ENCODE measurements at regions not wholly inside any gene's neighbourhood (a gene's known extent, or its start where the extent isn't known, plus 50 kb on each side); places are given as distances from the start of the nearest gene placed in this dataset.

DNA sequence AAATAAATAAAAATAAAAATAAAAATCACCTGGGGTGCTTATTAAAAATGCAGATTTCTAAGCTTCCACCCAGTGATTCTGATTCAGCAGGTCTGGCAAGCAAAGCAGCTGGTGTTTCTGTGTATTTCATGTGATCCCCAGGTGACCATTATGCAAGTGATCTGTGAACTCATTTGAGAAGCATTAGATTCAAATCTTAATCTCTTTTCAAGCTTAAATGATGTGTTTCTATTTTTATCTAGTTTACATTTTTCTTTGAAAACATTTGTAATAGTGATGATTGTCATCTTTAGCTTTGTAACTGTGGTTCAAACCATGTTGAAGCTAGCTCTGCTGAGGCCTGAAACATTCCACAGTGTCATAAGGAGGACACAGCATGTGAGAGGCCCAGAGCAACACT lies 804.8 kb upstream of the ZNF608 start:
- H4K20me1 ChIP-seq (ENCODE audit: control insufficient read depth, insufficient read depth), result no peaks in the 10 kb centered on the region
- H3K79me2 ChIP-seq (ENCODE audit: control insufficient read depth, insufficient read depth, low read length), result no peaks in the 10 kb centered on the region
- in situ Hi-C loops (cut with MboI) (no loop called here), intact Hi-C loops (cut with micrococcal nuclease; ENCODE audit: unreplicated experiment) (no loop called here)
- no peak overlapping the region for H2AFZ ChIP-seq (ENCODE audit: control insufficient read depth, low read depth, low read length)
- H3K36me3 ChIP-seq (ENCODE audit: control insufficient read depth in 2 of 2, insufficient read depth in 2 of 2, low read length in 1 of 2), result no peaks in the 10 kb centered on the region
- no peak overlapping the region for H3K4me2 ChIP-seq (ENCODE audit: control insufficient read depth, insufficient read depth)
- no peaks in the 10 kb centered on the region for H3K4me1 ChIP-seq (ENCODE audit: control insufficient read depth, insufficient read depth, low read length)
- ATAC-seq (no peak), FAIRE-seq (no peak), DNase-seq (ENCODE audit: low read depth, low spot score) (no peak)
- ChIA-PET SMC1A (ENCODE audit: uncharacterized antibody, unreplicated experiment) (interaction anchor here (0.7 kb wide), 1 partner anchor 20 kb away, joined by 4 read pairs; no protein-coding TSS in a partner anchor), RAD21 (ENCODE audit: unreplicated experiment) (no interaction called here), POLR2A (no interaction called here), CTCF (no interaction called here)
- H3K9ac ChIP-seq (ENCODE audit: control insufficient read depth, insufficient read depth, low read length), result no peak overlapping the region
- no peaks in the 10 kb centered on the region for H3K27me3 ChIP-seq (replicated peaks in 1 of 2; ENCODE audit: control insufficient read depth in 2 of 2, insufficient read depth in 2 of 2, low read length in 1 of 2)
- no peak overlapping the region for H3K4me3 ChIP-seq
- no peaks in the 10 kb centered on the region for H3K9me3 ChIP-seq (replicated peaks; ENCODE audit: control insufficient read depth, insufficient read depth, low read length)
- H3K27ac ChIP-seq (ENCODE audit: control insufficient read depth, insufficient read depth), result no peak overlapping the region
- no TSS peak for BruUV-seq (replicated peaks)
- TF ChIP-seq BMI1 (IDR thresholded peaks at IDR 0.05; ENCODE audit: borderline replicate concordance) (no peak), ATF7 (IDR thresholded peaks at IDR 0.05; ENCODE audit: low read depth) (no peak), MEF2B (IDR thresholded peaks at IDR 0.05; ENCODE audit: partially characterized antibody, poor library complexity, severe bottlenecking) (no peak), ASH2L (IDR thresholded peaks at IDR 0.05; ENCODE audit: borderline replicate concordance, low read depth) (no peak), TCF3 (IDR thresholded peaks at IDR 0.05; ENCODE audit: borderline replicate concordance, insufficient read depth, low read depth, low read length) (no peak), SMAD5 (IDR thresholded peaks at IDR 0.05; ENCODE audit: low read depth) (no peak), JUND (IDR thresholded peaks at IDR 0.05; ENCODE audit: low read depth, low read length) (no peak), STAT3 (IDR thresholded peaks at IDR 0.05; ENCODE audit: low read depth, low read length) (no peak), YBX1 (IDR thresholded peaks at IDR 0.05) (no peak), BACH1 (IDR thresholded peaks at IDR 0.05; ENCODE audit: borderline replicate concordance) (no peak), RCOR1 (conservative IDR thresholded peaks at IDR 0.05; ENCODE audit: low read depth, low read length) (no peak)
- TF ChIP-seq, protein P1, sequence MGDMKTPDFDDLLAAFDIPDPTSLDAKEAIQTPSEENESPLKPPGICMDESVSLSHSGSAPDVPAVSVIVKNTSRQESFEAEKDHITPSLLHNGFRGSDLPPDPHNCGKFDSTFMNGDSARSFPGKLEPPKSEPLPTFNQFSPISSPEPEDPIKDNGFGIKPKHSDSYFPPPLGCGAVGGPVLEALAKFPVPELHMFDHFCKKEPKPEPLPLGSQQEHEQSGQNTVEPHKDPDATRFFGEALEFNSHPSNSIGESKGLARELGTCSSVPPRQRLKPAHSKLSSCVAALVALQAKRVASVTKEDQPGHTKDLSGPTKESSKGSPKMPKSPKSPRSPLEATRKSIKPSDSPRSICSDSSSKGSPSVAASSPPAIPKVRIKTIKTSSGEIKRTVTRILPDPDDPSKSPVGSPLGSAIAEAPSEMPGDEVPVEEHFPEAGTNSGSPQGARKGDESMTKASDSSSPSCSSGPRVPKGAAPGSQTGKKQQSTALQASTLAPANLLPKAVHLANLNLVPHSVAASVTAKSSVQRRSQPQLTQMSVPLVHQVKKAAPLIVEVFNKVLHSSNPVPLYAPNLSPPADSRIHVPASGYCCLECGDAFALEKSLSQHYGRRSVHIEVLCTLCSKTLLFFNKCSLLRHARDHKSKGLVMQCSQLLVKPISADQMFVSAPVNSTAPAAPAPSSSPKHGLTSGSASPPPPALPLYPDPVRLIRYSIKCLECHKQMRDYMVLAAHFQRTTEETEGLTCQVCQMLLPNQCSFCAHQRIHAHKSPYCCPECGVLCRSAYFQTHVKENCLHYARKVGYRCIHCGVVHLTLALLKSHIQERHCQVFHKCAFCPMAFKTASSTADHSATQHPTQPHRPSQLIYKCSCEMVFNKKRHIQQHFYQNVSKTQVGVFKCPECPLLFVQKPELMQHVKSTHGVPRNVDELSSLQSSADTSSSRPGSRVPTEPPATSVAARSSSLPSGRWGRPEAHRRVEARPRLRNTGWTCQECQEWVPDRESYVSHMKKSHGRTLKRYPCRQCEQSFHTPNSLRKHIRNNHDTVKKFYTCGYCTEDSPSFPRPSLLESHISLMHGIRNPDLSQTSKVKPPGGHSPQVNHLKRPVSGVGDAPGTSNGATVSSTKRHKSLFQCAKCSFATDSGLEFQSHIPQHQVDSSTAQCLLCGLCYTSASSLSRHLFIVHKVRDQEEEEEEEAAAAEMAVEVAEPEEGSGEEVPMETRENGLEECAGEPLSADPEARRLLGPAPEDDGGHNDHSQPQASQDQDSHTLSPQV (IDR thresholded peaks at IDR 0.05), result no peak
- TF ChIP-seq, protein P2, sequence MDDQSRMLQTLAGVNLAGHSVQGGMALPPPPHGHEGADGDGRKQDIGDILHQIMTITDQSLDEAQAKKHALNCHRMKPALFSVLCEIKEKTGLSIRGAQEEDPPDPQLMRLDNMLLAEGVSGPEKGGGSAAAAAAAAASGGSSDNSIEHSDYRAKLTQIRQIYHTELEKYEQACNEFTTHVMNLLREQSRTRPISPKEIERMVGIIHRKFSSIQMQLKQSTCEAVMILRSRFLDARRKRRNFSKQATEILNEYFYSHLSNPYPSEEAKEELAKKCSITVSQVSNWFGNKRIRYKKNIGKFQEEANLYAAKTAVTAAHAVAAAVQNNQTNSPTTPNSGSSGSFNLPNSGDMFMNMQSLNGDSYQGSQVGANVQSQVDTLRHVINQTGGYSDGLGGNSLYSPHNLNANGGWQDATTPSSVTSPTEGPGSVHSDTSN (IDR thresholded peaks at IDR 0.05; ENCODE audit: insufficient replicate concordance, low read depth, low read length), result no peak
- TF ChIP-seq, protein P3, sequence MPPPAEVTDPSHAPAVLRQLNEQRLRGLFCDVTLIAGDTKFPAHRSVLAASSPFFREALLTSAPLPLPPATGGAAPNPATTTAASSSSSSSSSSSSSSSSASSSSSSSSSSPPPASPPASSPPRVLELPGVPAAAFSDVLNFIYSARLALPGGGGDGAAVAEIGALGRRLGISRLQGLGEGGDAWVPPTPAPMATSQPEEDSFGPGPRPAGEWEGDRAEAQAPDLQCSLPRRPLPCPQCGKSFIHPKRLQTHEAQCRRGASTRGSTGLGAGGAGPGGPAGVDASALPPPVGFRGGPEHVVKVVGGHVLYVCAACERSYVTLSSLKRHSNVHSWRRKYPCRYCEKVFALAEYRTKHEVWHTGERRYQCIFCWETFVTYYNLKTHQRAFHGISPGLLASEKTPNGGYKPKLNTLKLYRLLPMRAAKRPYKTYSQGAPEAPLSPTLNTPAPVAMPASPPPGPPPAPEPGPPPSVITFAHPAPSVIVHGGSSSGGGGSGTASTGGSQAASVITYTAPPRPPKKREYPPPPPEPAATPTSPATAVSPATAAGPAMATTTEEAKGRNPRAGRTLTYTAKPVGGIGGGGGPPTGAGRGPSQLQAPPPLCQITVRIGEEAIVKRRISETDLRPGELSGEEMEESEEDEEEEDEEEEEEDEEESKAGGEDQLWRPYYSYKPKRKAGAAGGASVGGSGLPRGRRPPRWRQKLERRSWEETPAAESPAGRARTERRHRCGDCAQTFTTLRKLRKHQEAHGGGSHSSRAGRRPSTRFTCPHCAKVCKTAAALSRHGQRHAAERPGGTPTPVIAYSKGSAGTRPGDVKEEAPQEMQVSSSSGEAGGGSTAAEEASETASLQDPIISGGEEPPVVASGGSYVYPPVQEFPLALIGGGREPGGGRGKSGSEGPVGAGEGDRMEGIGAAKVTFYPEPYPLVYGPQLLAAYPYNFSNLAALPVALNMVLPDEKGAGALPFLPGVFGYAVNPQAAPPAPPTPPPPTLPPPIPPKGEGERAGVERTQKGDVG (CRISPR knock-in tag; IDR thresholded peaks at IDR 0.05), result no peak
- TF ChIP-seq, protein P4, sequence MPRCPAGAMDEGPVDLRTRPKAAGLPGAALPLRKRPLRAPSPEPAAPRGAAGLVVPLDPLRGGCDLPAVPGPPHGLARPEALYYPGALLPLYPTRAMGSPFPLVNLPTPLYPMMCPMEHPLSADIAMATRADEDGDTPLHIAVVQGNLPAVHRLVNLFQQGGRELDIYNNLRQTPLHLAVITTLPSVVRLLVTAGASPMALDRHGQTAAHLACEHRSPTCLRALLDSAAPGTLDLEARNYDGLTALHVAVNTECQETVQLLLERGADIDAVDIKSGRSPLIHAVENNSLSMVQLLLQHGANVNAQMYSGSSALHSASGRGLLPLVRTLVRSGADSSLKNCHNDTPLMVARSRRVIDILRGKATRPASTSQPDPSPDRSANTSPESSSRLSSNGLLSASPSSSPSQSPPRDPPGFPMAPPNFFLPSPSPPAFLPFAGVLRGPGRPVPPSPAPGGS (IDR thresholded peaks at IDR 0.05; ENCODE audit: borderline replicate concordance, insufficient read depth, low read depth, low read length, poor library complexity, severe bottlenecking), result no peak

All from GM12878 (cell line).